Ovary (tissue), 3 donors: ENCODE measurements at regions not wholly inside any gene's neighbourhood (a gene's known extent, or its start where the extent isn't known, plus 50 kb on each side); places are given as distances from the start of the nearest gene placed in this dataset.

ENCODE experiments used
- CTCF ChIP-seq, 3 donors: fragments of 450-650 bp in 2 of 3; fragments of 200-600 bp in 1 of 3; IDR thresholded peaks; one replicate each; pipeline versions ENCODE4 v1.5.1 to v1.8.0; 2016 to 2022; ENCODE audit warnings: antibody characterized with exemption in 3 of 3, mild to moderate bottlenecking in 1 of 3
- POLR2A ChIP-seq: fragments of 450-650 bp; IDR thresholded peaks from one replicate; pipeline ENCODE4 v1.6.1; 2017; ENCODE audit warnings: antibody characterized with exemption, mild to moderate bottlenecking, moderate library complexity
- donor health status: DM: no; HTN: no; CAD: no.

GRCh38 chr10:121268863-121269432, 329.3 kb downstream of the FGFR2 start:
- no peak for TF ChIP-seq CTCF (IDR thresholded peaks at IDR 0.05)
- TF ChIP-seq POLR2A: no peak
